ENCODE measurements at regions not wholly inside any gene's neighbourhood (a gene's known extent, or its start where the extent isn't known, plus 50 kb on each side); places are given as distances from the start of the nearest gene placed in this dataset.

DNA sequence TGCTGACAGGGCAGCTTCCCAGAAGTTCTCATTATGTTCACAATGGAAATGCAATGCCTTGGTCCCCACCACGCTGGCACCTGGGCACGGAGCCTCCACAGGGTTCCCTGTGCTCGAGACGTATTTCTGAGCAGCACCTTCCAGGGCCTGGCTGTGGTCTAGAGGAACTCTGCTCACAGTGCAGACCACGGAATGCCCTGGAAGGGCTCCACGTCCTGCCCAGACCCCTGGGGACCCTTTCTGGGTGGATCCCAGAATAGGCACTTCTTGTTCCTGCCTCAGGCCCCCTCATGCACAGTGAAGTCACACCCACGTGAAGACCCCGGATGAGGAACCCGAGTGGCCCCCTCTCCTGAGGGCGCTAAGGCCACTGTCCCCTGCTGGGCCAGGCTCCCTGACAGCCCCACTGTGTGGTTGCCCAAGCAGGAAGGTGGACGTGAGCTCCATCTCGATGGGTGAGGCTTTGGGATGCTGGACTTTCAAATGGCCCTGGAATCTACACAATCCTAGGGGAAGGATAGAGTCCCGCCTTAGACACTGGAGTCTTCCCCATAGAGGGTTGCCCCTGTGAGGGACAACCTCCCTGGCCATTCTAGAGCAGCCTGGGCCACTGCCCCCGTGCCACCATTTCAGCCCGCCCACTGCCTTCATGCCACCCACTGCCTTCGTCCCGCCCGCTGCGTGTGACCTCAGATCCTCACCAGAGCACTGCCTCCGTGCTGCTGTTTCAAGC lies 1106.8 kb downstream of the BRD1 start:
- TF ChIP-seq, protein P1, sequence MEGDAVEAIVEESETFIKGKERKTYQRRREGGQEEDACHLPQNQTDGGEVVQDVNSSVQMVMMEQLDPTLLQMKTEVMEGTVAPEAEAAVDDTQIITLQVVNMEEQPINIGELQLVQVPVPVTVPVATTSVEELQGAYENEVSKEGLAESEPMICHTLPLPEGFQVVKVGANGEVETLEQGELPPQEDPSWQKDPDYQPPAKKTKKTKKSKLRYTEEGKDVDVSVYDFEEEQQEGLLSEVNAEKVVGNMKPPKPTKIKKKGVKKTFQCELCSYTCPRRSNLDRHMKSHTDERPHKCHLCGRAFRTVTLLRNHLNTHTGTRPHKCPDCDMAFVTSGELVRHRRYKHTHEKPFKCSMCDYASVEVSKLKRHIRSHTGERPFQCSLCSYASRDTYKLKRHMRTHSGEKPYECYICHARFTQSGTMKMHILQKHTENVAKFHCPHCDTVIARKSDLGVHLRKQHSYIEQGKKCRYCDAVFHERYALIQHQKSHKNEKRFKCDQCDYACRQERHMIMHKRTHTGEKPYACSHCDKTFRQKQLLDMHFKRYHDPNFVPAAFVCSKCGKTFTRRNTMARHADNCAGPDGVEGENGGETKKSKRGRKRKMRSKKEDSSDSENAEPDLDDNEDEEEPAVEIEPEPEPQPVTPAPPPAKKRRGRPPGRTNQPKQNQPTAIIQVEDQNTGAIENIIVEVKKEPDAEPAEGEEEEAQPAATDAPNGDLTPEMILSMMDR (IDR thresholded peaks at IDR 0.05; ENCODE audit: low read length) = no peak
- no peak for TF ChIP-seq EZH2phosphoT487 (IDR thresholded peaks at IDR 0.05; ENCODE audit: low read length)

Measured in MM.1S (cell line).